Ascending aorta (tissue), 2 donors: ENCODE measurements at regions not wholly inside any gene's neighbourhood (a gene's known extent, or its start where the extent isn't known, plus 50 kb on each side); places are given as distances from the start of the nearest gene placed in this dataset.

Source experiments
- DNase-seq, 2 donors: peaks; one replicate each; pipeline ENCODE4 v3.0.0-alpha.2; 2019; ENCODE audit warnings: low spot score in 2 of 2
- H3K27ac ChIP-seq, 2 donors: fragments of 200-600 bp; sonication (generic); one replicate each; pipeline ENCODE4 v1.5.1; 2016 to 2017; ENCODE audit warnings: mild to moderate bottlenecking in 1 of 2
- H3K27me3 ChIP-seq: fragments of 200-600 bp; sonication (generic); one replicate; pipeline ENCODE4 v1.5.1; 2017
- H3K36me3 ChIP-seq, 2 donors: fragments of 200-600 bp; sonication (generic); one replicate each; pipeline ENCODE4 v1.5.1; 2016
- H3K4me1 ChIP-seq, 2 donors: fragments of 200-600 bp; sonication (generic); one replicate each; pipeline ENCODE4 v1.5.1; 2016 to 2017; ENCODE audit warnings: mild to moderate bottlenecking in 1 of 2
- H3K4me3 ChIP-seq, 2 donors: fragments of 200-600 bp; sonication (generic); one replicate each; pipeline ENCODE4 v1.5.1; 2016 to 2017; ENCODE audit warnings: mild to moderate bottlenecking in 1 of 2
- H3K9me3 ChIP-seq, 2 donors: fragments of 200-600 bp; sonication (generic); one replicate each; pipeline ENCODE4 v1.5.1; 2016
- intact Hi-C: fragments of 100-400 bp; cut with DNase I; formaldehyde crosslinking; loops from one replicate; pipeline ENCODE4 v1.15.1; 2023
- TF ChIP-seq, protein P1 (sequence below), 3 experiments: fragments of 200-600 bp in 2 of 3; fragments of 450-650 bp in 1 of 3; sonication (generic) in 2 of 3; IDR thresholded peaks; one replicate each; pipeline ENCODE4 v1.5.1; 2016 to 2019; ENCODE audit warnings: antibody characterized with exemption in 3 of 3, mild to moderate bottlenecking in 1 of 3, moderate library complexity in 1 of 3

DNA sequence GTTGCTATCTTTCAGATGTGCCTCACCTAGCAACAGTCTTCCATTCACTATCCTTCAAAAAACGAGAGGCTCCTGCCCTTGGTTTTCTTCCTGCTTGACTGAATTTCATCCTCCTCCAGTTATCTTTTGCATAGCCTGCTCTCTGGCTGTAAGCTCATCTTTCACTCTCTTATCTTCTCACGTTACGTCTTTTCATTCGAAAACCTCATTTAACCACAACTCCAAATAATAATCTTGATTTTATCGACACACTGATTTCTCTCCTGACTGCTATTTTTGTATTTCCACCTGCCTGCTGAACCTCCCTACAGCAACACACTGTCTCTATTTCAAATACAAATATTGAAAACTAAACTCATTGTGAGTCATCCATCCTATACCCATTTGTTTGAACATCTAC lies 230.7 kb upstream of the TMC3 start:
- TF ChIP-seq, protein P1, sequence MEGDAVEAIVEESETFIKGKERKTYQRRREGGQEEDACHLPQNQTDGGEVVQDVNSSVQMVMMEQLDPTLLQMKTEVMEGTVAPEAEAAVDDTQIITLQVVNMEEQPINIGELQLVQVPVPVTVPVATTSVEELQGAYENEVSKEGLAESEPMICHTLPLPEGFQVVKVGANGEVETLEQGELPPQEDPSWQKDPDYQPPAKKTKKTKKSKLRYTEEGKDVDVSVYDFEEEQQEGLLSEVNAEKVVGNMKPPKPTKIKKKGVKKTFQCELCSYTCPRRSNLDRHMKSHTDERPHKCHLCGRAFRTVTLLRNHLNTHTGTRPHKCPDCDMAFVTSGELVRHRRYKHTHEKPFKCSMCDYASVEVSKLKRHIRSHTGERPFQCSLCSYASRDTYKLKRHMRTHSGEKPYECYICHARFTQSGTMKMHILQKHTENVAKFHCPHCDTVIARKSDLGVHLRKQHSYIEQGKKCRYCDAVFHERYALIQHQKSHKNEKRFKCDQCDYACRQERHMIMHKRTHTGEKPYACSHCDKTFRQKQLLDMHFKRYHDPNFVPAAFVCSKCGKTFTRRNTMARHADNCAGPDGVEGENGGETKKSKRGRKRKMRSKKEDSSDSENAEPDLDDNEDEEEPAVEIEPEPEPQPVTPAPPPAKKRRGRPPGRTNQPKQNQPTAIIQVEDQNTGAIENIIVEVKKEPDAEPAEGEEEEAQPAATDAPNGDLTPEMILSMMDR (IDR thresholded peaks at IDR 0.05), result no peak
- H3K36me3 ChIP-seq, result no peaks in the 10 kb centered on the region
- H3K27me3 ChIP-seq, result no peaks in the 10 kb centered on the region
- no peak overlapping the region for H3K4me3 ChIP-seq
- peaks cover 0 to 14% of the 10 kb centered on the region in 2 donors for H3K9me3 ChIP-seq
- H3K27ac ChIP-seq, result no peak overlapping the region
- DNase-seq, result no peak
- intact Hi-C loops, result no loop called here
- no peaks in the 10 kb centered on the region for H3K4me1 ChIP-seq

GRCh38 chr15:81596159-81596865 lies 222.3 kb upstream of the TMC3 start:
- Histone ChIP-seq H3K4me1 (no peaks in the 10 kb centered on the region), H3K36me3 (no peaks in the 10 kb centered on the region), H3K27me3 (no peaks in the 10 kb centered on the region), H3K4me3 (no peak overlapping the region), H3K9me3 (peaks cover 0 to 9% of the 10 kb centered on the region in 2 donors), H3K27ac (no peak overlapping the region)
- intact Hi-C loops, result no loop called here
- TF ChIP-seq, protein P1 (IDR thresholded peaks at IDR 0.05), result no peak
- no peak for DNase-seq

DNA sequence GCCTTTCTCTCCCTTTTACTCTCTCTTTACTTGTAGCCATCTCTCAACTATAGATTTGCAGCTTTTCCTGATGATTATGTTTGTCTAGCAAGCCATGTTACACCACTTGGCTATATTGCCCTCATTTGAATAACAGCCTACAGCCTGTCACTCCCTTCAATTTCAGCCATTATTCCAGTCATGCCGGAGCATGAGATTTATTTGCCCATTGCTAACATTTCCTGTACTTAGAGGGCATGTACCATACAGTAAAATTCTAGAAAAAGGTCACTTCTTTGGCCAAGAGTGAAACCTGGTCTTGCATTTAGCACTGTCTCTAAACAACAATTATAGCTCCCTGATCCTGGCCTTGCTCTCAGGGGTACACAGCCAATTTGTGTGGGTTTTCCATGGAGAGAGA lies 221.7 kb upstream of the TMC3 start:
- DNase-seq, result no peak
- TF ChIP-seq, protein P1 (IDR thresholded peaks at IDR 0.05), result no peak
- Histone ChIP-seq H3K36me3 (no peaks in the 10 kb centered on the region), H3K27ac (no peak overlapping the region), H3K27me3 (no peaks in the 10 kb centered on the region), H3K4me3 (no peak overlapping the region), H3K9me3 (peaks cover 0 to 3% of the 10 kb centered on the region in 2 donors), H3K4me1 (no peaks in the 10 kb centered on the region)
- intact Hi-C loops, result no loop called here

DNA sequence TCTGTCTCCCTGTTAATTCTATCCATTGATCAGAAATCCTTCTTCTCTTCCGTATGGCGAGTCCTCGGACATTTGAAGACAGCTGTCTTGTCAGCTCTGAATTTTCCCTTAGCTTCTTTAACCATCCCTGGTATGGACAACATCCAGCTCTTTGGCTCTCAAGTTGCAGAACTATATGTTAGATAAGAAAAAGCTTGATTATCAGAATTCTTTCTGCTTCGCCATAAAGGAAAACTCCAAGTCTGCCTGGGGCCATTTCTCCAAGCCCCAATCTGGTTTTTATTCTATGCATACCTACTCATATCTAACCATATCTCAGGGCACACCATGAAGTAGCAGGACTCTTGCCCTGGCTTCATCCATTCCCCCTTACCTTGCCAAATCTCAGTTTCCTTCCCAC lies 215.7 kb upstream of the TMC3 start:
- Histone ChIP-seq H3K27me3 (no peaks in the 10 kb centered on the region), H3K36me3 (no peaks in the 10 kb centered on the region), H3K9me3 (no peaks in the 10 kb centered on the region), H3K4me3 (no peak overlapping the region), H3K4me1 (no peaks in the 10 kb centered on the region), H3K27ac (no peak overlapping the region)
- TF ChIP-seq, protein P1 (IDR thresholded peaks at IDR 0.05), result no peak
- no peak for DNase-seq
- intact Hi-C loops, result no loop called here

DNA sequence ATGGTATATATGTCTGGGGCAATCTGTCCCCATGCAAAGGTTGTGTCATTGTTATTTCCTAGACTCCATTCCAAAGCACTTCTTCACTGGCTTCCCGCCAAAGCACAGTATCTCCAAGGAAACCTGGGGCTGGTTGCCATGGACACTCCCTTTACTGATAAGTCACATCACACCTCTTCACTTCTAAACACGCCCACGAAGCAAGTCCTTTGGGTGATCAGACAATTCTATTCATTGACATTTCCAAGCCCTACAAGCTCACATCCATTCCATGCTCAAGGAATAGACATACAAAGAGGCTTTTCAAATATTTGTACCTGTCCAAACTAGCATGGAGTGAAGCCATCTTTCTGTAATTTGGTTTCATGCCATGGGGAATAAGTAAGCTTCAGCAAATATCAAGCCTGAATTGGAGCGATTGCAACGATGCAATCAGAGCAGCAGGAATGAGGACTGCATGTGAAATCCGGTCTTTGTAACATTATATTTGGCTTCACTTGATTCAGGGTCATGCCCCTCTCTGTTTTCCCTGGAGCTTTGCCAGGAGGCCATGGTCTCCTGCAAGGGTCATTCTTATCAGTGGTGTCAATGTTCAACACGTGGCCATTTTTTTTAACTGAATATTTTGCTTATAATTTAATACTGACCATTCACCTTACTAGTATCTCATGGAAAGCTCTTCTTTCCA lies 201.6 kb upstream of the TMC3 start:
- Histone ChIP-seq H3K9me3 (no peaks in the 10 kb centered on the region), H3K4me1 (no peaks in the 10 kb centered on the region), H3K4me3 (no peak overlapping the region), H3K27ac (no peak overlapping the region), H3K36me3 (no peaks in the 10 kb centered on the region), H3K27me3 (no peaks in the 10 kb centered on the region)
- DNase-seq, result no peak
- intact Hi-C loops, result no loop called here
- TF ChIP-seq, protein P1 (IDR thresholded peaks at IDR 0.05), result no peak
